OCI-LY1 (cell line): ENCODE measurements at regions not wholly inside any gene's neighbourhood (a gene's known extent, or its start where the extent isn't known, plus 50 kb on each side); places are given as distances from the start of the nearest gene placed in this dataset.

Experiments
- H2AFZ ChIP-seq: fragments of 200-600 bp; sonication (generic), shearing (Covaris generic); 2 replicates; pipeline ENCODE4 v1.6.0; 2014; ENCODE audit warnings: antibody characterized with exemption, mild to moderate bottlenecking, low read length
- H3F3A ChIP-seq: fragments of 200-600 bp; sonication (generic), shearing (Covaris generic); 2 replicates; pipeline ENCODE4 v1.6.0; 2014; ENCODE audit warnings: mild to moderate bottlenecking, antibody characterized with exemption, low read length, moderate library complexity; ENCODE audit not compliant: insufficient read depth
- H3K27ac ChIP-seq: fragments of 200-600 bp; sonication (generic); 2 replicates; pipeline ENCODE4 v1.5.1; 2014; ENCODE audit warnings: low read length, mixed run types, mild to moderate bottlenecking, low read depth; ENCODE audit not compliant: poor library complexity, severe bottlenecking
- H3K27me3 ChIP-seq: fragments of 200-600 bp; sonication (generic); 2 replicates; pipeline ENCODE4 v1.6.0; 2014; ENCODE audit warnings: antibody characterized with exemption, mild to moderate bottlenecking, low read length, moderate library complexity; ENCODE audit not compliant: insufficient read depth
- H3K36me3 ChIP-seq: fragments of 200-600 bp; sonication (generic); 2 replicates; pipeline ENCODE4 v1.6.1; 2014; ENCODE audit warnings: mild to moderate bottlenecking, antibody characterized with exemption, low read length, moderate library complexity, mixed read lengths; ENCODE audit not compliant: insufficient read depth
- H3K4me1 ChIP-seq: fragments of 200-600 bp; sonication (generic); 2 replicates; pipeline ENCODE4 v1.5.1; 2014; ENCODE audit warnings: mild to moderate bottlenecking, low read length, moderate library complexity; ENCODE audit not compliant: insufficient read depth, severe bottlenecking
- H3K4me2 ChIP-seq: fragments of 200-600 bp; sonication (generic), shearing (Covaris generic); 2 replicates; pipeline ENCODE4 v1.6.1; 2014; ENCODE audit warnings: low read length
- H3K4me3 ChIP-seq: fragments of 200-600 bp; sonication (generic); 2 replicates; pipeline ENCODE4 v1.5.1; 2014; ENCODE audit warnings: low read length, low read depth, mild to moderate bottlenecking, mixed read lengths; ENCODE audit not compliant: poor library complexity, severe bottlenecking
- H3K79me2 ChIP-seq: fragments of 200-600 bp; shearing (Covaris generic); 2 replicates; pipeline ENCODE4 v1.6.1; 2016; ENCODE audit warnings: mixed run types, low read length, mixed read lengths; ENCODE audit not compliant: insufficient read depth
- H3K9ac ChIP-seq: fragments of 200-600 bp; sonication (generic), shearing (Covaris generic); 2 replicates; pipeline ENCODE4 v1.6.1; 2014; ENCODE audit warnings: mild to moderate bottlenecking, low read length, mixed read lengths
- H3K9me2 ChIP-seq: fragments of 200-600 bp; sonication (generic), shearing (Covaris generic); 2 replicates; pipeline ENCODE4 v1.6.1; 2014; ENCODE audit warnings: low read depth, mild to moderate bottlenecking, low read length, mixed read lengths
- H3K9me3 ChIP-seq: fragments of 200-600 bp; shearing (Covaris generic); 2 replicates; pipeline ENCODE4 v1.6.1; 2014; ENCODE audit warnings: low read length, mixed read lengths
- H4K20me1 ChIP-seq: fragments of 200-600 bp; sonication (generic), shearing (Covaris generic); 2 replicates; pipeline ENCODE4 v1.6.0; 2016; ENCODE audit warnings: mild to moderate bottlenecking, low read length; ENCODE audit not compliant: insufficient read depth
- EZH2 ChIP-seq: fragments of 200-600 bp; sonication (generic), shearing (Covaris generic); IDR thresholded peaks from 2 replicates; pipeline ENCODE4 v1.8.0; 2017; ENCODE audit warnings: borderline replicate concordance, mixed run types, mild to moderate bottlenecking, antibody characterized with exemption, low read length, moderate library complexity, mixed read lengths
- TF ChIP-seq, protein P1 (sequence below): fragments of 200-600 bp; sonication (generic), shearing (Covaris generic); IDR thresholded peaks from 2 replicates; pipeline ENCODE4 v1.5.1; 2017; ENCODE audit warnings: mild to moderate bottlenecking, antibody characterized with exemption, low read length, moderate library complexity, mixed read lengths

DNA sequence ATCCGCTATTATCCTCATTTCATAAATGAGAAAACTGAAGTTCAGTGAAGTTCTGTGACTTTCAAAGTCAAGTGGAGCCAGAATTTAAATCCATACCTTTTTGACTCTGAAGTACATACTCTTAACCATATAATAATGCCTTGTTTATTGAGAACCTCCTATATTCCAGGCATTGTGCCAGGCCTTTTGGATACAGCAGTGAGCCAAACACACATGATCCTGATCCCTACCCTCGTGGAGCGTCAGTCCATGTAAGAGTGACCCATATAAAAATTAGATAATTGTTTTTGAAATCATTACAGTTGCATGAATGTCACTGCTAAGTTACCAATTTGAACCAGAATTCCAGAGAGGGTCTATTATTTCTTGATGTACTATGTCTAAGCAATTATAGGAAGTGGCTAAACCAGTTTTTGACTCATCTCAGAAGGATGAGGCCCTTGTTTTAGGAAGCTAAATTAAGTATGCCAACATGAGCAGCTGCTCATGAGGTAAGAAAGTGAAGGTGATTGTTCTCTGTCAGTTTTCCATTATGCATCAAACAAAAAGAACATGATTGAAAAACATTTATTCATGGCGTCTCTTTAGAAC, 289.5 kb downstream of the GLUD2 start:
- TF ChIP-seq EZH2: no peak
- TF ChIP-seq, protein P1, sequence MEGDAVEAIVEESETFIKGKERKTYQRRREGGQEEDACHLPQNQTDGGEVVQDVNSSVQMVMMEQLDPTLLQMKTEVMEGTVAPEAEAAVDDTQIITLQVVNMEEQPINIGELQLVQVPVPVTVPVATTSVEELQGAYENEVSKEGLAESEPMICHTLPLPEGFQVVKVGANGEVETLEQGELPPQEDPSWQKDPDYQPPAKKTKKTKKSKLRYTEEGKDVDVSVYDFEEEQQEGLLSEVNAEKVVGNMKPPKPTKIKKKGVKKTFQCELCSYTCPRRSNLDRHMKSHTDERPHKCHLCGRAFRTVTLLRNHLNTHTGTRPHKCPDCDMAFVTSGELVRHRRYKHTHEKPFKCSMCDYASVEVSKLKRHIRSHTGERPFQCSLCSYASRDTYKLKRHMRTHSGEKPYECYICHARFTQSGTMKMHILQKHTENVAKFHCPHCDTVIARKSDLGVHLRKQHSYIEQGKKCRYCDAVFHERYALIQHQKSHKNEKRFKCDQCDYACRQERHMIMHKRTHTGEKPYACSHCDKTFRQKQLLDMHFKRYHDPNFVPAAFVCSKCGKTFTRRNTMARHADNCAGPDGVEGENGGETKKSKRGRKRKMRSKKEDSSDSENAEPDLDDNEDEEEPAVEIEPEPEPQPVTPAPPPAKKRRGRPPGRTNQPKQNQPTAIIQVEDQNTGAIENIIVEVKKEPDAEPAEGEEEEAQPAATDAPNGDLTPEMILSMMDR: no peak
- Histone ChIP-seq H3K27me3 (no peaks in the 10 kb centered on the region), H3K79me2 (no peaks in the 10 kb centered on the region), H4K20me1 (no peaks in the 10 kb centered on the region), H3K9me3 (no peaks in the 10 kb centered on the region), H3K4me3 (no peak overlapping the region), H3K9ac (no peak overlapping the region), H3F3A (no peaks in the 10 kb centered on the region), H3K27ac (peak overlapping the region; percentile 60), H2AFZ (no peak overlapping the region), H3K4me1 (peaks cover 76% of the 10 kb centered on the region), H3K9me2 (no peaks in the 10 kb centered on the region), H3K36me3 (no peaks in the 10 kb centered on the region), H3K4me2 (peak overlapping the region; percentile 32; the same call in 1 of the 2 replicates)

DNA sequence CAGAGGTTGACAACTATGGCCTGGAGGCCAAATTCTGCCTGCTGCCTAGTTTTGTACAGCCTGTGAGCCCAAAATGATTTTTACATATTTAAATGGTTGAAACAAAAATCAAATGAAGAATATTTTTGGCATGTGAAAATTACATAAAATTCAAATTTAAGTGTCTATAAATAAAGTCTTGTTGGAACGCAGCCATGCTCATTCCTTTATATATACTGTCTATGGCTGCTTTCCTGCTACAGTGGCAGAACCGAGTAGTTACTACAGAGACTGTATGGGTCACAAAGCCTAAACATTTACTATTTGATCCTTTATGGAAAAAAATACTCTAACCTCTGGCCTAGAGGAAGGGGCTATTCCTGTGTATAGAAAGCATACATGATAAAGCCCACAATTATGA, 290.4 kb downstream of the GLUD2 start:
- Histone ChIP-seq H3K9me3 (no peaks in the 10 kb centered on the region), H3K36me3 (no peaks in the 10 kb centered on the region), H3K9ac (no peak overlapping the region), H3F3A (no peaks in the 10 kb centered on the region), H3K27ac (peak overlapping the region; percentile 60), H2AFZ (no peak overlapping the region), H3K27me3 (no peaks in the 10 kb centered on the region), H3K4me1 (peaks cover 85% of the 10 kb centered on the region), H3K4me3 (no peak overlapping the region), H3K9me2 (no peaks in the 10 kb centered on the region), H3K4me2 (0 out of 2 replicates have a peak overlapping the region, but pooled peaks have one; percentile 32), H4K20me1 (no peaks in the 10 kb centered on the region), H3K79me2 (peaks cover 3% of the 10 kb centered on the region; the same call in 1 of the 2 replicates)
- TF ChIP-seq EZH2: no peak
- TF ChIP-seq, protein P1: no peak

DNA sequence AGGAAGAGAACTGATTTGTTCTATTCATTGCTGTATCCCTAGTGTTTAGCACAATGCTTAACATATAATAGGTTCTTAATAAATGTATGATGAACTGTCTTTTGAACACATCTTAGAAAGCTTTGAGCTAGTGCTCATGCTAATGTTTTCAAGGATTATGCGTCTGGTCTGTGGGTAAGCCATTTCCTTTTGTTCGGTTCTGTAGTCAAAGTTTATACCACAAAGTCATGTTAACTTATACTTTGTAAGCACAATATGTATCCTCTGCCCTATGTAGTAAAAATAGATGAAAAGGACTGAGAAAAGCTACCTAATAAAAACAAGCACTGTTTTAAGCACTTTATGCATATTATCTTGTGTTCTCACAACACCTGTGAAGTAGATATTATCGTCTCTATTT, 301.9 kb downstream of the GLUD2 start:
- Histone ChIP-seq H3K9ac (no peak overlapping the region), H3K36me3 (peaks cover 23% of the 10 kb centered on the region), H3K4me3 (peak overlapping the region; percentile 67), H3K79me2 (peaks cover 44% of the 10 kb centered on the region), H3F3A (no peaks in the 10 kb centered on the region), H3K27ac (peak overlapping the region; percentile 12), H3K4me2 (peak overlapping the region; percentile 34; the same call in 1 of the 2 replicates), H3K27me3 (no peaks in the 10 kb centered on the region), H4K20me1 (no peaks in the 10 kb centered on the region), H3K9me2 (no peaks in the 10 kb centered on the region), H2AFZ (no peak overlapping the region), H3K4me1 (peaks cover 13% of the 10 kb centered on the region), H3K9me3 (no peaks in the 10 kb centered on the region)
- TF ChIP-seq EZH2: no peak
- TF ChIP-seq, protein P1: no peak
